Caco-2 (cell line): ENCODE measurements at regions not wholly inside any gene's neighbourhood (a gene's known extent, or its start where the extent isn't known, plus 50 kb on each side); places are given as distances from the start of the nearest gene placed in this dataset.

Experiments
- BruUV-seq: library from RNA; stranded (reverse); fragments of 400-500 nt; replicated peaks from 2 replicates; lab custom pipeline; 2021; lab: Mats Ljungman, UMichigan
- CTCF ChIA-PET: fragments of 300-600 bp; sonication (Branson Sonifier 250); formaldehyde crosslinking; loops from one replicate; lab custom pipeline; 2022; ENCODE audit warnings: antibody characterized with exemption; lab: Charles Lee
- POLR2A ChIA-PET: fragments of 300-600 bp; sonication (Branson Sonifier 250); formaldehyde crosslinking; loops from one replicate; lab custom pipeline; 2022; ENCODE audit warnings: antibody characterized with exemption; lab: Charles Lee
- DNase-seq, 2 experiments: peaks; one replicate each; pipeline versions ENCODE4 v3.0.0 to v3.0.0-alpha.2; 2020 to 2022
- H3K27me3 ChIP-seq: replicated peaks from 2 replicates; pipeline ENCODE4 v1.6.0; 2011; ENCODE audit warnings: low read length; ENCODE audit not compliant: control insufficient read depth, insufficient read depth
- H3K36me3 ChIP-seq: 2 replicates; pipeline ENCODE4 v1.5.1; 2011; ENCODE audit warnings: low read length; ENCODE audit not compliant: control insufficient read depth, insufficient read depth
- H3K4me1 ChIP-seq: fragments of 250-450 bp; sonication (Bioruptor Pico); 2 replicates; pipeline ENCODE4 v1.5.1; 2020; ENCODE audit warnings: mild to moderate bottlenecking
- H3K4me3 ChIP-seq: 2 replicates; pipeline ENCODE4 v1.5.1; 2011; ENCODE audit warnings: low read depth, mild to moderate bottlenecking, control low read depth, low read length
- H3K9me3 ChIP-seq: fragments of 250-450 bp; sonication (Bioruptor Pico); 2 replicates; pipeline ENCODE4 v1.5.1; 2020; ENCODE audit warnings: mild to moderate bottlenecking, moderate library complexity
- H3K27ac Mint-ChIP-seq: one replicate; pipeline ENCODE4 v1.8.0; 2022; ENCODE audit warnings: mixed read lengths; ENCODE audit not compliant: unreplicated experiment
- H3K27me3 Mint-ChIP-seq: one replicate; pipeline ENCODE4 v1.8.0; 2022; ENCODE audit warnings: mixed read lengths; ENCODE audit not compliant: insufficient read depth, unreplicated experiment
- H3K36me3 Mint-ChIP-seq: one replicate; pipeline ENCODE4 v1.8.0; 2022; ENCODE audit warnings: mild to moderate bottlenecking, mixed read lengths; ENCODE audit not compliant: insufficient read depth, unreplicated experiment
- H3K4me1 Mint-ChIP-seq: one replicate; pipeline ENCODE4 v1.8.0; 2022; ENCODE audit warnings: low read depth, mixed read lengths; ENCODE audit not compliant: unreplicated experiment
- H3K4me3 Mint-ChIP-seq: one replicate; pipeline ENCODE4 v1.8.0; 2022; ENCODE audit warnings: mild to moderate bottlenecking, moderate library complexity, mixed read lengths; ENCODE audit not compliant: unreplicated experiment
- H3K9me3 Mint-ChIP-seq: one replicate; pipeline ENCODE4 v1.8.0; 2022; ENCODE audit warnings: mixed read lengths; ENCODE audit not compliant: unreplicated experiment
- CTCF ChIP-seq, 2 experiments: fragments of 200-600 bp in 1 of 2; IDR thresholded peaks; 1 replicate in 1 of 2; 2 replicates in 1 of 2; pipeline versions ENCODE4 v1.5.1 to v1.8.0; 2011 to 2022; ENCODE audit warnings: antibody characterized with exemption in 1 of 2, control low read depth in 1 of 2, inconsistent platforms in 1 of 2, low read depth in 1 of 2, low read length in 1 of 2, mild to moderate bottlenecking in 1 of 2, moderate library complexity in 1 of 2; ENCODE audit not compliant: insufficient read depth in 1 of 2, severe bottlenecking in 1 of 2, unreplicated experiment in 1 of 2
- intact Hi-C: fragments of 100-400 bp; cut with micrococcal nuclease; formaldehyde crosslinking; loops from one replicate; pipeline ENCODE4 v1.10.0; 2022; ENCODE audit not compliant: unreplicated experiment

GRCh38 chr9:126149661-126150060 is 177.0 kb upstream of the MVB12B start:
- no peak overlapping the region for H3K4me3 Mint-ChIP-seq
- peaks cover 23% of the 10 kb centered on the region for H3K4me1 ChIP-seq
- peaks cover 31% of the 10 kb centered on the region for H3K4me1 Mint-ChIP-seq
- CTCF ChIA-PET = interaction anchor here (0.5 kb wide), 1 partner anchor 406 kb away, joined by 3 read pairs; no protein-coding TSS in a partner anchor
- H3K9me3 ChIP-seq = no peaks in the 10 kb centered on the region
- no peaks in the 10 kb centered on the region for H3K27me3 Mint-ChIP-seq
- BruUV-seq = no TSS peak
- DNase-seq = no peak
- TF ChIP-seq CTCF (IDR thresholded peaks at IDR 0.05; ENCODE audit: insufficient read depth in 1 of 2, low read depth in 1 of 2, low read length in 1 of 2, severe bottlenecking in 1 of 2, unreplicated experiment in 1 of 2) = peak in 1 of 2 experiments; percentile 7
- no peaks in the 10 kb centered on the region for H3K27me3 ChIP-seq
- no peaks in the 10 kb centered on the region for H3K36me3 ChIP-seq
- peaks cover 16% of the 10 kb centered on the region for H3K36me3 Mint-ChIP-seq
- intact Hi-C loops = loop anchor here (5.0 to 10.0 kb wide), 3 partner anchors 102 to 395 kb away; no protein-coding TSS in a partner anchor
- no peak overlapping the region for H3K27ac Mint-ChIP-seq
- POLR2A ChIA-PET = no interaction called here
- H3K4me3 ChIP-seq = no peak overlapping the region
- H3K9me3 Mint-ChIP-seq = peaks cover 9% of the 10 kb centered on the region

GRCh38 chr9:126150411-126151030 is 176.1 kb upstream of the MVB12B start:
- H3K27me3 ChIP-seq = no peaks in the 10 kb centered on the region
- Mint-ChIP-seq H3K27ac (no peak overlapping the region), H3K36me3 (peaks cover 16% of the 10 kb centered on the region), H3K27me3 (no peaks in the 10 kb centered on the region), H3K4me3 (no peak overlapping the region), H3K9me3 (peaks cover 9% of the 10 kb centered on the region), H3K4me1 (peaks cover 24% of the 10 kb centered on the region)
- POLR2A ChIA-PET = no interaction called here
- intact Hi-C loops = no loop called here
- H3K36me3 ChIP-seq = no peaks in the 10 kb centered on the region
- DNase-seq = no peak
- CTCF ChIA-PET = no interaction called here
- no peak for TF ChIP-seq CTCF (IDR thresholded peaks at IDR 0.05; ENCODE audit: insufficient read depth in 1 of 2, low read depth in 1 of 2, low read length in 1 of 2, severe bottlenecking in 1 of 2, unreplicated experiment in 1 of 2)
- H3K4me3 ChIP-seq = no peak overlapping the region
- H3K9me3 ChIP-seq = no peaks in the 10 kb centered on the region
- BruUV-seq = no TSS peak
- H3K4me1 ChIP-seq = peaks cover 15% of the 10 kb centered on the region

- H3K27me3 Mint-ChIP-seq = no peaks in the 10 kb centered on the region
- H3K9me3 ChIP-seq = no peaks in the 10 kb centered on the region
- peaks cover 13% of the 10 kb centered on the region for H3K36me3 Mint-ChIP-seq
- TF ChIP-seq CTCF (IDR thresholded peaks at IDR 0.05; ENCODE audit: insufficient read depth in 1 of 2, low read depth in 1 of 2, low read length in 1 of 2, severe bottlenecking in 1 of 2, unreplicated experiment in 1 of 2) = no peak
- no peak overlapping the region for H3K4me3 ChIP-seq
- intact Hi-C loops = no loop called here
- ChIA-PET CTCF (no interaction called here), POLR2A (no interaction called here)
- H3K27me3 ChIP-seq = no peaks in the 10 kb centered on the region
- H3K9me3 Mint-ChIP-seq = peaks cover 4% of the 10 kb centered on the region
- no peak overlapping the region for H3K27ac Mint-ChIP-seq
- peaks cover 20% of the 10 kb centered on the region for H3K4me1 Mint-ChIP-seq
- peaks cover 12% of the 10 kb centered on the region for H3K4me1 ChIP-seq
- H3K36me3 ChIP-seq = no peaks in the 10 kb centered on the region
- H3K4me3 Mint-ChIP-seq = no peak overlapping the region
- no TSS peak for BruUV-seq
- no peak for DNase-seq
Measured at GRCh38 chr9:126151031-126151685, 175.5 kb upstream of the MVB12B start.
